Endothelial cell of umbilical vein (primary cell): ENCODE measurements at regions not wholly inside any gene's neighbourhood (a gene's known extent, or its start where the extent isn't known, plus 50 kb on each side); places are given as distances from the start of the nearest gene placed in this dataset.

Source experiments
- EZH2 ChIP-seq: IDR thresholded peaks from 2 replicates; pipeline ENCODE4 v1.6.1; 2012; ENCODE audit warnings: borderline replicate concordance, low read depth, mild to moderate bottlenecking, moderate library complexity, low read length, inconsistent platforms; ENCODE audit not compliant: severe bottlenecking
- FOS ChIP-seq: IDR thresholded peaks from 2 replicates; pipeline ENCODE4 v1.6.1; 2011; ENCODE audit warnings: mild to moderate bottlenecking, low read length, moderate library complexity, borderline replicate concordance; ENCODE audit not compliant: insufficient read depth
- GATA2 ChIP-seq: IDR thresholded peaks from 2 replicates; pipeline ENCODE4 v1.7.0; 2011; ENCODE audit warnings: low read depth, mild to moderate bottlenecking, moderate library complexity, mixed read lengths, low read length; ENCODE audit not compliant: insufficient read length, insufficient read depth
- JUN ChIP-seq: IDR thresholded peaks from 2 replicates; pipeline ENCODE4 v1.6.1; 2011; ENCODE audit warnings: borderline replicate concordance, low read depth; ENCODE audit not compliant: insufficient read length, insufficient read depth
- MYC ChIP-seq: IDR thresholded peaks from one replicate; pipeline ENCODE4 v1.6.1; 2011; ENCODE audit warnings: mild to moderate bottlenecking, low read depth, low read length
- POLR2A ChIP-seq: IDR thresholded peaks from 2 replicates; pipeline ENCODE4 v1.6.1; 2012; ENCODE audit warnings: low read depth, mild to moderate bottlenecking, control low read depth, low read length
- POLR2AphosphoS5 ChIP-seq: IDR thresholded peaks from 2 replicates; pipeline ENCODE4 v1.6.1; 2012; ENCODE audit warnings: low read depth, mild to moderate bottlenecking, control low read depth, low read length, moderate library complexity; ENCODE audit not compliant: insufficient read depth
- TF ChIP-seq, protein P1 (sequence below), 2 donors: IDR thresholded peaks; 1 replicate in 1 of 2; 2 replicates in 1 of 2; pipeline ENCODE4 v1.5.1; 2011; ENCODE audit warnings: low read length in 2 of 2, mild to moderate bottlenecking in 2 of 2, moderate library complexity in 2 of 2, control low read depth in 1 of 2, inconsistent platforms in 1 of 2, low read depth in 1 of 2; ENCODE audit not compliant: insufficient read depth in 1 of 2; ENCODE audit errors: extremely low read depth in 1 of 2
- TF ChIP-seq, protein P2 (sequence below): IDR thresholded peaks from 2 replicates; pipeline ENCODE4 v1.6.1; 2011; ENCODE audit not compliant: insufficient read depth, insufficient read length

DNA sequence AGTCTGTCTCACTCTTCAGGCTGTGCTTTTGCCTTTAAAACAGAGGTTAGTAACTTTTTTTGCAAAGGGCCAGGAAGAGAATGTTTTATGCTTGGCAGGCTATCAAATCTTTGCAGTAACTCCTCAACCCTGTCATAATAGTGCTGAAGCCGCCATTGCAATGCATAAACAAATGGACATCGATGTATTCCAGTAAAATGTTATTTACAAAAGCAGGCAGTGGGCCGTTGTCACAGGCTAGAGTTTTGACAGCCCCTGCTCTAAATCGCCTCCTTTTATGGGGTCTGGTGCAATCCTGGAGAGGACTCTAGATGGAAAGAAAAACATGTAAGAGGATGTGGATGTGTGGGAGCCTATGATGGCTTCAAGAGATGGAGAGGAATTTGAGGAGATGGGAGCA, 568.3 kb downstream of the TYW1 start:
- TF ChIP-seq GATA2 (no peak), POLR2AphosphoS5 (no peak), POLR2A (no peak), FOS (no peak), JUN (no peak), MYC (no peak), EZH2 (no peak)
- TF ChIP-seq, protein P1, sequence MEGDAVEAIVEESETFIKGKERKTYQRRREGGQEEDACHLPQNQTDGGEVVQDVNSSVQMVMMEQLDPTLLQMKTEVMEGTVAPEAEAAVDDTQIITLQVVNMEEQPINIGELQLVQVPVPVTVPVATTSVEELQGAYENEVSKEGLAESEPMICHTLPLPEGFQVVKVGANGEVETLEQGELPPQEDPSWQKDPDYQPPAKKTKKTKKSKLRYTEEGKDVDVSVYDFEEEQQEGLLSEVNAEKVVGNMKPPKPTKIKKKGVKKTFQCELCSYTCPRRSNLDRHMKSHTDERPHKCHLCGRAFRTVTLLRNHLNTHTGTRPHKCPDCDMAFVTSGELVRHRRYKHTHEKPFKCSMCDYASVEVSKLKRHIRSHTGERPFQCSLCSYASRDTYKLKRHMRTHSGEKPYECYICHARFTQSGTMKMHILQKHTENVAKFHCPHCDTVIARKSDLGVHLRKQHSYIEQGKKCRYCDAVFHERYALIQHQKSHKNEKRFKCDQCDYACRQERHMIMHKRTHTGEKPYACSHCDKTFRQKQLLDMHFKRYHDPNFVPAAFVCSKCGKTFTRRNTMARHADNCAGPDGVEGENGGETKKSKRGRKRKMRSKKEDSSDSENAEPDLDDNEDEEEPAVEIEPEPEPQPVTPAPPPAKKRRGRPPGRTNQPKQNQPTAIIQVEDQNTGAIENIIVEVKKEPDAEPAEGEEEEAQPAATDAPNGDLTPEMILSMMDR (IDR thresholded peaks at IDR 0.05; ENCODE audit: extremely low read depth in 1 of 2, insufficient read depth in 1 of 2, low read depth in 1 of 2, low read length in 2 of 2), result no peak
- TF ChIP-seq, protein P2, sequence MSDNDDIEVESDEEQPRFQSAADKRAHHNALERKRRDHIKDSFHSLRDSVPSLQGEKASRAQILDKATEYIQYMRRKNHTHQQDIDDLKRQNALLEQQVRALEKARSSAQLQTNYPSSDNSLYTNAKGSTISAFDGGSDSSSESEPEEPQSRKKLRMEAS, result no peak
